ENCODE measurements at regions not wholly inside any gene's neighbourhood (a gene's known extent, or its start where the extent isn't known, plus 50 kb on each side); places are given as distances from the start of the nearest gene placed in this dataset.
"Not testable (repeated sequence)": the region's sequence is repeated elsewhere in the genome, so short reads cannot be mapped to it uniquely, and the experiment has no call there.

GRCh38 chr1:212173567-212173966 is 111.6 kb upstream of the PPP2R5A start:
- intact Hi-C loops (cut with micrococcal nuclease) = no loop called here

GRCh38 chr1:212174295-212174694 is 110.9 kb upstream of the PPP2R5A start:
- BruUV-seq (replicated peaks); dilution Hi-C loops (cut with MboI; ENCODE audit: extremely low pct_ligation_motif_present, low sequenced_read_pairs); H3K4me1 ChIP-seq (ENCODE audit: control insufficient read depth, extremely low read depth, insufficient read depth, low read length): not testable (repeated sequence)

More at GRCh38 chr1:212173567-212173966, 111.6 kb upstream of the PPP2R5A start:
- Histone ChIP-seq H3K9me3 (replicated peaks; ENCODE audit: control insufficient read depth, insufficient read depth, low read length) (no peaks in the 10 kb centered on the region), H3K4me3 (replicated peaks in 1 of 3; ENCODE audit: insufficient read depth in 1 of 3, low read depth in 1 of 3, low read length in 3 of 3) (no peak overlapping the region), H3K4me2 (ENCODE audit: insufficient read depth, low read length) (no peak overlapping the region), H3K27me3 (ENCODE audit: control insufficient read depth in 2 of 2, insufficient read depth in 2 of 2, low read length in 2 of 2) (no peaks in the 10 kb centered on the region), H3K9me1 (replicated peaks; ENCODE audit: control insufficient read depth, extremely low read depth, insufficient read depth, low read length) (no peaks in the 10 kb centered on the region), H3K36me3 (ENCODE audit: control insufficient read depth in 2 of 2, extremely low read depth in 1 of 2, insufficient read depth in 2 of 2, low read length in 2 of 2) (no peaks in the 10 kb centered on the region), H3K27ac (ENCODE audit: insufficient read depth, low read depth, low read length) (no peak overlapping the region), H2AFZ (ENCODE audit: low read depth, low read length) (no peak overlapping the region), H3K4me1 (ENCODE audit: control insufficient read depth, extremely low read depth, insufficient read depth, low read length) (no peaks in the 10 kb centered on the region), H4K20me1 (replicated peaks; ENCODE audit: control insufficient read depth, extremely low read depth, insufficient read depth, low read length) (no peaks in the 10 kb centered on the region), H3K9ac (replicated peaks; ENCODE audit: extremely low read depth, insufficient read depth, low read length) (no peak overlapping the region), H3K79me2 (ENCODE audit: control insufficient read depth, insufficient read depth, low read length) (no peaks in the 10 kb centered on the region)
- POLR2A ChIA-PET = no interaction called here
- FAIRE-seq = no peak
- CTCF ChIA-PET = interaction anchor here (1.3 kb wide), 1 partner anchor 103 kb away, joined by 4 read pairs; no protein-coding TSS in a partner anchor
- dilution Hi-C loops (cut with MboI; ENCODE audit: extremely low pct_ligation_motif_present, low sequenced_read_pairs) = no loop called here
- no peak for DNase-seq (ENCODE audit: low read depth, low spot score)
- BruUV-seq (replicated peaks) = no TSS peak
- no peak for TF ChIP-seq EZH2 (IDR thresholded peaks at IDR 0.05; ENCODE audit: borderline replicate concordance, low read depth, low read length, severe bottlenecking)
- no peak for TF ChIP-seq POLR2AphosphoS5 (IDR thresholded peaks at IDR 0.05; ENCODE audit: insufficient read depth, low read depth, low read length)
- no peak for TF ChIP-seq FOS (IDR thresholded peaks at IDR 0.05; ENCODE audit: borderline replicate concordance, insufficient read depth, low read length)
- TF ChIP-seq GATA2 (IDR thresholded peaks at IDR 0.05; ENCODE audit: insufficient read depth, insufficient read length, low read depth, low read length) = no peak
- TF ChIP-seq JUN (IDR thresholded peaks at IDR 0.05; ENCODE audit: borderline replicate concordance, insufficient read depth, insufficient read length, low read depth) = no peak
- no peak for TF ChIP-seq POLR2A (IDR thresholded peaks at IDR 0.05; ENCODE audit: low read depth, low read length)
- TF ChIP-seq, protein P1, sequence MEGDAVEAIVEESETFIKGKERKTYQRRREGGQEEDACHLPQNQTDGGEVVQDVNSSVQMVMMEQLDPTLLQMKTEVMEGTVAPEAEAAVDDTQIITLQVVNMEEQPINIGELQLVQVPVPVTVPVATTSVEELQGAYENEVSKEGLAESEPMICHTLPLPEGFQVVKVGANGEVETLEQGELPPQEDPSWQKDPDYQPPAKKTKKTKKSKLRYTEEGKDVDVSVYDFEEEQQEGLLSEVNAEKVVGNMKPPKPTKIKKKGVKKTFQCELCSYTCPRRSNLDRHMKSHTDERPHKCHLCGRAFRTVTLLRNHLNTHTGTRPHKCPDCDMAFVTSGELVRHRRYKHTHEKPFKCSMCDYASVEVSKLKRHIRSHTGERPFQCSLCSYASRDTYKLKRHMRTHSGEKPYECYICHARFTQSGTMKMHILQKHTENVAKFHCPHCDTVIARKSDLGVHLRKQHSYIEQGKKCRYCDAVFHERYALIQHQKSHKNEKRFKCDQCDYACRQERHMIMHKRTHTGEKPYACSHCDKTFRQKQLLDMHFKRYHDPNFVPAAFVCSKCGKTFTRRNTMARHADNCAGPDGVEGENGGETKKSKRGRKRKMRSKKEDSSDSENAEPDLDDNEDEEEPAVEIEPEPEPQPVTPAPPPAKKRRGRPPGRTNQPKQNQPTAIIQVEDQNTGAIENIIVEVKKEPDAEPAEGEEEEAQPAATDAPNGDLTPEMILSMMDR (IDR thresholded peaks at IDR 0.05; ENCODE audit: extremely low read depth in 1 of 2, insufficient read depth in 1 of 2, low read depth in 1 of 2, low read length in 2 of 2) = no peak
- TF ChIP-seq, protein P2, sequence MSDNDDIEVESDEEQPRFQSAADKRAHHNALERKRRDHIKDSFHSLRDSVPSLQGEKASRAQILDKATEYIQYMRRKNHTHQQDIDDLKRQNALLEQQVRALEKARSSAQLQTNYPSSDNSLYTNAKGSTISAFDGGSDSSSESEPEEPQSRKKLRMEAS (IDR thresholded peaks at IDR 0.05; ENCODE audit: insufficient read depth, insufficient read length) = no peak
- no peak for TF ChIP-seq MYC (IDR thresholded peaks at IDR 0.05; ENCODE audit: low read depth, low read length)

More at GRCh38 chr1:212174295-212174694, 110.9 kb upstream of the PPP2R5A start:
- H3K9me3 ChIP-seq (replicated peaks; ENCODE audit: control insufficient read depth, insufficient read depth, low read length); intact Hi-C loops (cut with micrococcal nuclease); H3K27ac ChIP-seq (ENCODE audit: insufficient read depth, low read depth, low read length); H3K79me2 ChIP-seq (ENCODE audit: control insufficient read depth, insufficient read depth, low read length); H3K4me3 ChIP-seq (replicated peaks in 1 of 3; ENCODE audit: insufficient read depth in 1 of 3, low read depth in 1 of 3, low read length in 3 of 3); H2AFZ ChIP-seq (ENCODE audit: low read depth, low read length); H3K9ac ChIP-seq (replicated peaks; ENCODE audit: extremely low read depth, insufficient read depth, low read length); H4K20me1 ChIP-seq (replicated peaks; ENCODE audit: control insufficient read depth, extremely low read depth, insufficient read depth, low read length); H3K9me1 ChIP-seq (replicated peaks; ENCODE audit: control insufficient read depth, extremely low read depth, insufficient read depth, low read length); POLR2A ChIA-PET; DNase-seq (ENCODE audit: low read depth, low spot score); H3K27me3 ChIP-seq (ENCODE audit: control insufficient read depth in 2 of 2, insufficient read depth in 2 of 2, low read length in 2 of 2); H3K4me2 ChIP-seq (ENCODE audit: insufficient read depth, low read length); FAIRE-seq; H3K36me3 ChIP-seq (ENCODE audit: control insufficient read depth in 2 of 2, extremely low read depth in 1 of 2, insufficient read depth in 2 of 2, low read length in 2 of 2): not testable (repeated sequence)
- CTCF ChIA-PET = interaction anchor here (1.3 kb wide), 1 partner anchor 104 kb away, joined by 4 read pairs; no protein-coding TSS in a partner anchor
